ENCODE measurements at regions not wholly inside any gene's neighbourhood (a gene's known extent, or its start where the extent isn't known, plus 50 kb on each side); places are given as distances from the start of the nearest gene placed in this dataset.

DNA sequence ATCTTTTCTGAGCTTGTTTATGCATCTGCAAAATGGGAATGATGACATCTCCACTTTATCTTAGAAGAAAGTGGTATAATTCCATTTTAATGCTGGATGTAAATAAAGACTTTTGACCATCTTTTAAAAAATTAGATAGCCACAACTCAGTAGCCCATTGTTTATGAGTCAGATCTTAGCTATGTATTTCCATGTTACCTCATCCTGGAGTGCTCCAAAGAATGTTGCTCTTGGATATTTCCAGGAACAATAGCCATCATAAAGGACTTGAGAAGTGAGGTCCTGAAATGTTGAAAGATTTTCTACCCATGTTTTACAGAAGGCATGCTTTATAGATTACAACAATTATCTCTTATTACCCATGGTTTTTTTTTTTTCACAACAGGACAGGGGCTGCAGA, 229.3 kb upstream of the EDNRB start:
- FAIRE-seq = peak; percentile 67
- H3K27ac ChIP-seq (ENCODE audit: insufficient read depth, low read depth, low read length) = peak overlapping the region; percentile 82

GRCh38 chr13:78145276-78145675, 226.6 kb upstream of the EDNRB start:
- Histone ChIP-seq H3K27ac (ENCODE audit: insufficient read depth, low read depth, low read length) (no peak overlapping the region), H3K27me3 (ENCODE audit: control insufficient read depth in 2 of 2, insufficient read depth in 2 of 2, low read length in 2 of 2) (no peaks in the 10 kb centered on the region), H4K20me1 (replicated peaks; ENCODE audit: control insufficient read depth, extremely low read depth, insufficient read depth, low read length) (no peaks in the 10 kb centered on the region), H3K9ac (replicated peaks; ENCODE audit: extremely low read depth, insufficient read depth, low read length) (no peak overlapping the region), H3K4me1 (ENCODE audit: control insufficient read depth, extremely low read depth, insufficient read depth, low read length) (peaks cover 21% of the 10 kb centered on the region), H3K36me3 (ENCODE audit: control insufficient read depth in 2 of 2, extremely low read depth in 1 of 2, insufficient read depth in 2 of 2, low read length in 2 of 2) (no peaks in the 10 kb centered on the region), H3K9me1 (replicated peaks; ENCODE audit: control insufficient read depth, extremely low read depth, insufficient read depth, low read length) (no peaks in the 10 kb centered on the region), H3K79me2 (ENCODE audit: control insufficient read depth, insufficient read depth, low read length) (no peaks in the 10 kb centered on the region), H2AFZ (ENCODE audit: low read depth, low read length) (no peak overlapping the region), H3K4me3 (replicated peaks in 1 of 3; ENCODE audit: insufficient read depth in 1 of 3, low read depth in 1 of 3, low read length in 3 of 3) (no peak overlapping the region), H3K9me3 (replicated peaks; ENCODE audit: control insufficient read depth, insufficient read depth, low read length) (no peaks in the 10 kb centered on the region), H3K4me2 (ENCODE audit: insufficient read depth, low read length) (no peak overlapping the region)
- FAIRE-seq = no peak
- POLR2A ChIA-PET = no interaction called here
- no peak for DNase-seq (ENCODE audit: low read depth, low spot score)
- BruUV-seq (replicated peaks) = no TSS peak
- intact Hi-C loops (cut with micrococcal nuclease) (loop anchor here (5.0 kb wide), 1 partner anchor 512 kb away; the partner anchor contains the start of gene OBI1), dilution Hi-C loops (cut with MboI; ENCODE audit: extremely low pct_ligation_motif_present, low sequenced_read_pairs) (no loop called here)
- TF ChIP-seq POLR2A (IDR thresholded peaks at IDR 0.05; ENCODE audit: low read depth, low read length) = no peak
- TF ChIP-seq GATA2 (IDR thresholded peaks at IDR 0.05; ENCODE audit: insufficient read depth, insufficient read length, low read depth, low read length) = no peak
- TF ChIP-seq POLR2AphosphoS5 (IDR thresholded peaks at IDR 0.05; ENCODE audit: insufficient read depth, low read depth, low read length) = no peak
- no peak for TF ChIP-seq FOS (IDR thresholded peaks at IDR 0.05; ENCODE audit: borderline replicate concordance, insufficient read depth, low read length)
- TF ChIP-seq JUN (IDR thresholded peaks at IDR 0.05; ENCODE audit: borderline replicate concordance, insufficient read depth, insufficient read length, low read depth) = no peak
- TF ChIP-seq MYC (IDR thresholded peaks at IDR 0.05; ENCODE audit: low read depth, low read length) = no peak
- TF ChIP-seq EZH2 (IDR thresholded peaks at IDR 0.05; ENCODE audit: borderline replicate concordance, low read depth, low read length, severe bottlenecking) = no peak
- TF ChIP-seq CTCF (IDR thresholded peaks at IDR 0.05; ENCODE audit: extremely low read depth in 1 of 2, insufficient read depth in 1 of 2, low read depth in 1 of 2, low read length in 2 of 2) = no peak
- CTCF ChIA-PET = interaction anchor here (0.8 to 4.4 kb wide), 5 partner anchors 8 to 834 kb away, joined by 3 to 22 read pairs (median 4); no protein-coding TSS in a partner anchor

More for the DNA sequence above, 229.3 kb upstream of the EDNRB start:
- Histone ChIP-seq H2AFZ (ENCODE audit: low read depth, low read length) (no peak overlapping the region), H3K79me2 (ENCODE audit: control insufficient read depth, insufficient read depth, low read length) (no peaks in the 10 kb centered on the region), H3K9me3 (replicated peaks; ENCODE audit: control insufficient read depth, insufficient read depth, low read length) (no peaks in the 10 kb centered on the region), H4K20me1 (replicated peaks; ENCODE audit: control insufficient read depth, extremely low read depth, insufficient read depth, low read length) (no peaks in the 10 kb centered on the region), H3K9ac (replicated peaks; ENCODE audit: extremely low read depth, insufficient read depth, low read length) (peak overlapping the region; percentile 48), H3K9me1 (replicated peaks; ENCODE audit: control insufficient read depth, extremely low read depth, insufficient read depth, low read length) (no peaks in the 10 kb centered on the region), H3K27me3 (ENCODE audit: control insufficient read depth in 2 of 2, insufficient read depth in 2 of 2, low read length in 2 of 2) (no peaks in the 10 kb centered on the region), H3K4me1 (ENCODE audit: control insufficient read depth, extremely low read depth, insufficient read depth, low read length) (peaks cover 21% of the 10 kb centered on the region), H3K4me2 (ENCODE audit: insufficient read depth, low read length) (peak overlapping the region; percentile 89), H3K36me3 (ENCODE audit: control insufficient read depth in 2 of 2, extremely low read depth in 1 of 2, insufficient read depth in 2 of 2, low read length in 2 of 2) (no peaks in the 10 kb centered on the region), H3K4me3 (replicated peaks in 1 of 3; ENCODE audit: insufficient read depth in 1 of 3, low read depth in 1 of 3, low read length in 3 of 3) (no peak overlapping the region)
- POLR2A ChIA-PET = no interaction called here
- intact Hi-C loops (cut with micrococcal nuclease) (loop anchor here (5.0 kb wide), 1 partner anchor 509 kb away; the partner anchor contains the start of gene OBI1), dilution Hi-C loops (cut with MboI; ENCODE audit: extremely low pct_ligation_motif_present, low sequenced_read_pairs) (no loop called here)
- DNase-seq (ENCODE audit: low read depth, low spot score) = peak; percentile 75
- CTCF ChIA-PET = interaction anchor here (1.2 to 4.4 kb wide), 8 partner anchors 11 to 831 kb away, joined by 3 to 22 read pairs (median 6); no protein-coding TSS in a partner anchor
- TF ChIP-seq FOS (IDR thresholded peaks at IDR 0.05; ENCODE audit: borderline replicate concordance, insufficient read depth, low read length) (peak; percentile 81), GATA2 (IDR thresholded peaks at IDR 0.05; ENCODE audit: insufficient read depth, insufficient read length, low read depth, low read length) (no peak), JUN (IDR thresholded peaks at IDR 0.05; ENCODE audit: borderline replicate concordance, insufficient read depth, insufficient read length, low read depth) (peak; percentile 96), MAX (IDR thresholded peaks at IDR 0.05; ENCODE audit: insufficient read depth, insufficient read length) (no peak)
- BruUV-seq (replicated peaks) = TSS peak; percentile 82
